Mesenchymal stem cell (in vitro differentiated cells and primary cell): ENCODE measurements at regions not wholly inside any gene's neighbourhood (a gene's known extent, or its start where the extent isn't known, plus 50 kb on each side); places are given as distances from the start of the nearest gene placed in this dataset.
"Not testable (repeated sequence)": the region's sequence is repeated elsewhere in the genome, so short reads cannot be mapped to it uniquely, and the experiment has no call there.

Experiments
- DNase-seq: peaks from one replicate; pipeline ENCODE4 v3.0.0-alpha.2; 2013
- H2AFZ ChIP-seq: one replicate; pipeline ENCODE4 v1.6.1; 2013; ENCODE audit warnings: low read depth, mild to moderate bottlenecking, control low read depth, inconsistent platforms, low read length, moderate library complexity
- H2AK5ac ChIP-seq: 2 replicates; pipeline ENCODE4 v1.6.1; 2013; ENCODE audit warnings: low read length, moderate library complexity, mild to moderate bottlenecking, inconsistent platforms; ENCODE audit not compliant: severe bottlenecking
- H2BK120ac ChIP-seq: one replicate; pipeline ENCODE4 v1.6.1; 2013; ENCODE audit warnings: low read depth, mild to moderate bottlenecking, inconsistent platforms, low read length, moderate library complexity
- H2BK12ac ChIP-seq, 2 experiments: one replicate each; pipeline ENCODE4 v1.6.1; 2013; ENCODE audit warnings: inconsistent platforms in 2 of 2, low read length in 2 of 2, mild to moderate bottlenecking in 2 of 2, moderate library complexity in 2 of 2, control low read depth in 1 of 2
- H2BK15ac ChIP-seq: one replicate; pipeline ENCODE4 v1.6.1; 2013; ENCODE audit warnings: mild to moderate bottlenecking, low read depth, inconsistent platforms; ENCODE audit not compliant: poor library complexity, severe bottlenecking
- H2BK5ac ChIP-seq: 2 replicates; pipeline ENCODE4 v1.6.1; 2013; ENCODE audit warnings: low read depth, mild to moderate bottlenecking, low read length, control low read depth, inconsistent platforms; ENCODE audit not compliant: poor library complexity, severe bottlenecking
- H3K14ac ChIP-seq, 2 experiments: one replicate each; pipeline ENCODE4 v1.6.1; 2013; ENCODE audit warnings: inconsistent platforms in 2 of 2, low read length in 2 of 2, control low read depth in 1 of 2, mild to moderate bottlenecking in 1 of 2, moderate library complexity in 1 of 2
- H3K18ac ChIP-seq, 2 experiments: one replicate each; pipeline ENCODE4 v1.6.1; 2013; ENCODE audit warnings: inconsistent platforms in 2 of 2, low read length in 2 of 2, control low read depth in 1 of 2, low read depth in 1 of 2, mild to moderate bottlenecking in 1 of 2
- H3K23ac ChIP-seq, 2 experiments: one replicate each; pipeline ENCODE4 v1.6.1; 2013; ENCODE audit warnings: inconsistent platforms in 2 of 2, low read length in 2 of 2, mild to moderate bottlenecking in 2 of 2, moderate library complexity in 2 of 2, control low read depth in 1 of 2
- H3K27ac ChIP-seq: 2 replicates; pipeline ENCODE4 v1.5.1; 2013; ENCODE audit warnings: mild to moderate bottlenecking, moderate library complexity, low read length, control low read depth, inconsistent platforms; ENCODE audit not compliant: poor library complexity, severe bottlenecking
- H3K27me3 ChIP-seq, 2 experiments: 2 replicates each; pipeline versions ENCODE4 v1.6.1 to v1.7.0; 2013; ENCODE audit warnings: low read length in 2 of 2, mild to moderate bottlenecking in 2 of 2, moderate library complexity in 2 of 2, control low read depth in 1 of 2, inconsistent platforms in 1 of 2; ENCODE audit not compliant: control insufficient read depth in 1 of 2, insufficient read depth in 1 of 2
- H3K36me3 ChIP-seq, 2 experiments: 2 replicates each; pipeline versions ENCODE4 v1.6.1 to v1.7.0; 2013; ENCODE audit warnings: low read length in 2 of 2, control low read depth in 1 of 2, inconsistent platforms in 1 of 2, low read depth in 1 of 2, mild to moderate bottlenecking in 1 of 2; ENCODE audit not compliant: insufficient read depth in 2 of 2, control insufficient read depth in 1 of 2
- H3K4ac ChIP-seq, 2 experiments: one replicate each; pipeline ENCODE4 v1.6.1; 2013; ENCODE audit warnings: inconsistent platforms in 2 of 2, low read length in 2 of 2, mild to moderate bottlenecking in 2 of 2, moderate library complexity in 2 of 2, control low read depth in 1 of 2, low read depth in 1 of 2
- H3K4me1 ChIP-seq: 2 replicates; pipeline ENCODE4 v1.6.1; 2013; ENCODE audit warnings: low read depth, low read length, control low read depth; ENCODE audit not compliant: control insufficient read depth, insufficient read depth
- H3K4me2 ChIP-seq: 2 replicates; pipeline ENCODE4 v1.6.1; 2013; ENCODE audit warnings: low read length, mild to moderate bottlenecking, inconsistent platforms; ENCODE audit not compliant: poor library complexity, severe bottlenecking
- H3K4me3 ChIP-seq, 2 experiments: 2 replicates each; pipeline versions ENCODE4 v1.5.1 to v1.7.0; 2013; ENCODE audit warnings: low read length in 2 of 2, mild to moderate bottlenecking in 2 of 2, control low read depth in 1 of 2, low read depth in 1 of 2; ENCODE audit not compliant: insufficient read depth in 1 of 2
- H3K79me1 ChIP-seq: replicated peaks from 2 replicates; pipeline ENCODE4 v1.6.1; 2013; ENCODE audit warnings: mild to moderate bottlenecking, control low read depth, low read length, inconsistent platforms; ENCODE audit not compliant: poor library complexity, severe bottlenecking
- H3K9ac ChIP-seq: 2 replicates; pipeline ENCODE4 v1.7.0; 2013; ENCODE audit warnings: mild to moderate bottlenecking, low read length, moderate library complexity
- H3K9me3 ChIP-seq: 2 replicates; pipeline ENCODE4 v1.7.0; 2013; ENCODE audit warnings: mild to moderate bottlenecking, low read length; ENCODE audit not compliant: control insufficient read depth
- H4K8ac ChIP-seq: one replicate; pipeline ENCODE4 v1.6.1; 2013; ENCODE audit warnings: inconsistent platforms, mild to moderate bottlenecking, low read length, moderate library complexity
- H4K91ac ChIP-seq: one replicate; pipeline ENCODE4 v1.6.1; 2013; ENCODE audit warnings: mild to moderate bottlenecking, low read length, inconsistent platforms
- WGBS: methylation state at CpG from one replicate; pipeline ENCODE4 v1.1.7; 2013; ENCODE audit warnings: mixed read lengths; 5-methylcytosine and 5-hydroxymethylcytosine counted together

DNA sequence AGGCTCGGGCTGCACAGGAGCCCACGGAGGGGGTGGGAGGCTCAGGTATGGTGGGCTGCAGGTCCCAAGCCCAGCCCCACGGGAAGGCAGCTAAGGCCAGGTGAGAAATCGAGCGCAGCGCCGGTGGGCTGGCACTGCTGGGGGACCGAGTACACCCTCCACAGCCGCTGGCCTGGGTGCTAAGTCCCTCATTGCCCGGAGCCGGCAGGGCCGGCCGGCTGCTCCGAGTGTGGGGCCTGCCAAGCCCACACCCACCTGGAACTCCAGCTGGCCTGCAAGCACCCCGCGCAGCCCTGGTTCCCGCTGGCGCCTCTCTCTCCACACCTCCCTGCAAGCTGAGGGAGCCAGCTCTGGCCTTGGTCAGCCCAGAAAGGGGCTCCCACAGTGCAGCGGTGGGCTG, 137.4 kb upstream of the PKP2 start:
- not testable (repeated sequence) for H3K18ac ChIP-seq, H2BK15ac ChIP-seq, H3K27me3 ChIP-seq, H3K36me3 ChIP-seq, H3K23ac ChIP-seq, H3K14ac ChIP-seq, H3K9ac ChIP-seq, H3K9me3 ChIP-seq, H4K91ac ChIP-seq, H3K27ac ChIP-seq, H3K4ac ChIP-seq, H2AK5ac ChIP-seq, H4K8ac ChIP-seq, H3K4me2 ChIP-seq, H3K4me1 ChIP-seq, DNase-seq, H2BK5ac ChIP-seq, H2BK120ac ChIP-seq, H2AFZ ChIP-seq, H2BK12ac ChIP-seq, H3K79me1 ChIP-seq, H3K4me3 ChIP-seq
- WGBS, result 92% methylated on average over 19 of the region's 19 CpGs

DNA sequence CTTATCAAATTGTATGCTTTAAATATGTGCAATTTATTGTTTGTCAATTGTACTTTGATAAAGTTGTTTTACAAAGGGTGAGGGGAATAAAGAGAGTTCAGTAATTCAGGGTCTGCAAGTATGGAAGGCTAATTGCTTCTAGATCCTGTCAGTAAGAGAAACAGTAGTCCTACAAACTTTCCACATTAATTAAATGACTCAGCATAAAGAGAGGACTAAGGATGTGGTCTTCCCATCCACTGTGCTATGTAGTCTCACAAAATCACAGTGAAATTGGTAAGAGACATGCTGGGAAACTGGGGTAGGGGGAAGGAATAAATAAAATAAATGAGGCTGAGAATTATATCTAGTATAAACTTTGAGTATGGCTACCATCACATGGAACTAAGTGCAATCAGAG, 130.2 kb upstream of the PKP2 start:
- H3K18ac ChIP-seq, result no peak overlapping the region
- H2BK12ac ChIP-seq, result no peak overlapping the region
- no peak overlapping the region for H3K9ac ChIP-seq
- no peak overlapping the region for H4K91ac ChIP-seq
- no peak overlapping the region for H3K14ac ChIP-seq
- H3K4ac ChIP-seq, result no peak overlapping the region
- H3K23ac ChIP-seq, result no peak overlapping the region
- no peak overlapping the region for H3K27ac ChIP-seq
- no peak overlapping the region for H2BK5ac ChIP-seq
- H4K8ac ChIP-seq, result no peak overlapping the region
- H3K79me1 ChIP-seq, result no peaks in the 10 kb centered on the region
- no peak overlapping the region for H2BK15ac ChIP-seq
- H2AFZ ChIP-seq, result no peak overlapping the region
- H3K9me3 ChIP-seq, result no peaks in the 10 kb centered on the region
- H3K27me3 ChIP-seq, result no peaks in the 10 kb centered on the region
- DNase-seq, result no peak
- no peaks in the 10 kb centered on the region for H3K36me3 ChIP-seq
- no peak overlapping the region for H3K4me2 ChIP-seq
- no peak overlapping the region for H2AK5ac ChIP-seq
- H2BK120ac ChIP-seq, result no peak overlapping the region
- no peak overlapping the region for H3K4me3 ChIP-seq
- H3K4me1 ChIP-seq, result no peaks in the 10 kb centered on the region

DNA sequence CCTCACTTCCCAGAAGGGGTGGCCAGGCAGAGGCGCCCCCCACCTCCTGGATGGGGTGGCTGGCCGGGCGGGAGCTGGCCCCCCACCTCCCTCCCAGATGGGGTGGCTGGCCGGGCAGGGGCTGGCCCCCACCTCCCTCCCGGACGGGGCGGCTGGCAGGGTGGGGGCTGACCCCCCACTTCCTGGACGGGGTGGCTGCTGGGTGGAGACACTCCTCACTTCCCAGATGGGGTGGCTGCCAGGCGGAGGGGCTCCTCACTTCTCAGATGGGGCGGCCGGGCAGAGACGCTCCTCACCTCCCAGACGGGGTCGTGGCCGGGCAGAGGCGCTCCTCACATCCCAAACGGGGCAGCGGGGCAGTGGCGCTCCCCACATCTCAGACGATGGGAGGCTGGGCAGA, 126.1 kb upstream of the PKP2 start:
- not testable (repeated sequence) for H3K4me2 ChIP-seq, H3K27me3 ChIP-seq, H4K8ac ChIP-seq, H3K14ac ChIP-seq, H2BK12ac ChIP-seq, H3K9ac ChIP-seq, H3K18ac ChIP-seq, H3K36me3 ChIP-seq, H2BK120ac ChIP-seq, H3K9me3 ChIP-seq, H2AFZ ChIP-seq, H3K23ac ChIP-seq, H3K27ac ChIP-seq, H3K4me1 ChIP-seq, H2BK15ac ChIP-seq, DNase-seq, H2BK5ac ChIP-seq, H2AK5ac ChIP-seq, H3K4me3 ChIP-seq, H3K4ac ChIP-seq, H4K91ac ChIP-seq, H3K79me1 ChIP-seq
- WGBS, result 90% methylated on average over 17 of the region's 20 CpGs

DNA sequence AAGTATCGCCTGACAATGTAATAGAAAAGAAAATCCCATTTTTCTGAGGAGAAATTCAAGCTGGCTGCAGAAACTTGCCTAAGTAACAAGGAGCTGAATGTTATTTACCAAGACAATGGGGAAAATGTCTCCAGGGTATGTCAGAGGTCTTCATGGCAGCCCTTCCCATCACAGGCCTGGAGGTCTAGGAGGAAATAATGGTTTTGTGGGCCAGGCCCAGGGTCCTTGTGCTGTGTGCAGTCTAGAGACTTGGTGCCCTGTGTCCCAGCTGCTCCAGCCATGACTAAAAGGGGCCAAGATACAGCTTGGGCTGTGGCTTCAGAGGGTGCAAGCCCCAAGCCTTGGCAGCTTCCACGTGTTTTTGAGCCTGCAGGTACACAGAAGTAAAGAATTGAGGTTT, 120.5 kb upstream of the PKP2 start:
- not testable (repeated sequence) for H3K4me1 ChIP-seq, H3K27ac ChIP-seq, H2BK15ac ChIP-seq

More for the DNA sequence above, 120.5 kb upstream of the PKP2 start:
- H3K27me3 ChIP-seq, H2BK5ac ChIP-seq, H3K18ac ChIP-seq, DNase-seq, H4K8ac ChIP-seq, H3K23ac ChIP-seq, H3K4me2 ChIP-seq, H3K36me3 ChIP-seq, H3K9ac ChIP-seq, H3K9me3 ChIP-seq, H3K79me1 ChIP-seq, H2BK12ac ChIP-seq, H3K4me3 ChIP-seq, H2AFZ ChIP-seq, H3K14ac ChIP-seq, H3K4ac ChIP-seq, H2AK5ac ChIP-seq, H4K91ac ChIP-seq, H2BK120ac ChIP-seq: not testable (repeated sequence)
- WGBS, result 61% methylated on average over 2 of the region's 2 CpGs
